ENCODE measurements at regions not wholly inside any gene's neighbourhood (a gene's known extent, or its start where the extent isn't known, plus 50 kb on each side); places are given as distances from the start of the nearest gene placed in this dataset.

DNA sequence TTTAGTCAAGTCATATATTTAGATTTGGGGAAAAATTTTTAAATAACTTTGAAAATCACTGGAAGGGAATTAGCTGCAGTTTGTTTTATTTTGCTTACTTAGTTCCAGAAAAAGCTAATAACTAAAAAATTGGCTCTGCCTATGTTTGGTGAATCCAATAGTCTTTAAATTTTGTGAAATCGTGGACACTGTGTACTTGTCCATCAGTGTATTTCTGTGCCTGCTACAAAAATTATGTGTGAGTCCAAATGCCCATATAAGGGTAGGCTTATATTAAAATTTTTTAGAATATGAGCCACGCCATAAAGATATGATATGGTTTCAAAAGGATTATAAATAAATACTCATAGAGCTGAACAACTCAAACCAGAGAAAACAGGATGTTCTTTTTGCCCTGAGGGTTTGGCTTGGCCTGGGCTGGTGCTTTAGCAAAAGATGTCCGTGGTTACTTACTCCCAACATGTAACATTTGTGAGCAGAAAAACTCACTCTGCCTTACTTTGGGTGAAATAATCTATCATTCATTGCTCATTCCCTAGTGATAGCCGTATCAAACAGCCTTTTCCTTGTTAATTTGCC is 133.2 kb upstream of the PRLR start:
- DNase-seq (ENCODE audit: low read depth) = no peak

DNA sequence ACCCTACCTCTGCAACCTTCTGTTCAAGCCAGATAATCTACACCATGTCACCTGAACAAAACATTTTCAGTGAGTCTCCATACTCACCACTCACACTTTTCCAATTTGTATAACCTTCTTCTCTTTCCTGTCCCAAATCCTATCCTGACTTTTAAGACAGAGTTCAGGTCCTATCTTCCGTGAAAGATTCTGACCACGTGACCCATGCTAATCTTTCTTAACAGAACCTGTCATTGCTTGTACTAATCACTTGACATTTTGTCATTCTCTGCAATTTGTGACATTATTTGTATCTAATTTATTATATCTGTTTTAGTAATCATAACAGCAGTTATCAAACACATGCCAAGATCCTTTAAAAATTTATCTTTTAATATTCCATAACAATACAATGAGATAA is 132.5 kb upstream of the PRLR start:
- no peak for DNase-seq (ENCODE audit: low read depth)

DNA sequence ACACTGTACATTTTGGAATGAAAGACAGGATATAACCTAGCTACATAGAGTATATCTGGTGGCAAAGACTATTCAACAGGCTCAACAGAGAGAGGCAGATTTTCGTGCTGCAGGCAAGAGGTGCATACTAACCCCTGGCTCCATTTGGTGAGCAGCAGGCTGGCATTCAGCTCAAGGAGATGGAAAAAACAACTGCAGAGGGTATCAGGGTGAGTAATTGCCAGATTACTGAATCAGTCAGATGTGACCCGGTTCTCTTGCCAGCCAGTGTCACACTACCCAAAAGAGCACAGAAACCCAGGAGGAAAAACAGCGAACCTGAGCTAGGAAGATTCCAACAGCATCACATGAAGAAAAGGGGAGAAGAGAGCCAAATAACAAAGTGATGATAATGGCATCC is 130.4 kb upstream of the PRLR start:
- DNase-seq (ENCODE audit: low read depth) = no peak

DNA sequence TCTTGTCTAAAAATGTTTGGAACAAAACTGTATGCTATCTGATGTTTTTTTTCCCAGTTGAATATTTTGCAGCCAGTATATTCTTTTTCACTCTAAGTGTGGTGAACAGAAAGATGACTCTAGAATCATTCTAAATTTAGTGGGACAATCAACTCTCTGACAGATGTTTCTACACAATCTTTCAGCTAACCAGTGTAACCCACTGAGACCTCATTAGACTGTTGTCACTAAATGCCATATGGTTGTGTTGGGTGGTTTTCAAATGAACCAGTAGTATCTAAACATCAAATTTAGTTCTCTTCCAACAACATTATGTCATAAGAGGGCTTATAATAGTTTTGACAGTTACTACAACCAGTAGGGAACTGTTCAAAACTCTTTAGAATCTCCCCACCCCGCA is 129.6 kb upstream of the PRLR start:
- DNase-seq (ENCODE audit: low read depth) = no peak

DNA sequence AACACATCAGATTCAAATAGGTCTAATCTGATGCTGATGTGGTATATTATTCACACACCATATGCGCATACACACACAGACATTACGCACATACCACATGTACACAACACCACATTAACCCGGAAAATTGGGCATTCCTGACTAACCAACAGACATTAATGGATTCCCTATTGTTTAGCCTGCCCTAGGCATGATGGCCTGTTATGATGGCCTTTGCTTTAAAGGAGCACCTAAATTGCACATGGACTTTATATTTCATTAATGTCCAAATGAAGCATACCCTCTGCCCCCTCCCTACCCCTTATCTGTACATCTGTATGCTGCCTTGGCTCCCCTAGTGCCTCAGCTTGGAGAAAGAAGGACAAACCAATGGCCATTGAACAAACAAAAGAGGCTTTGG is 127.7 kb upstream of the PRLR start:
- DNase-seq (ENCODE audit: low read depth) = no peak

DNA sequence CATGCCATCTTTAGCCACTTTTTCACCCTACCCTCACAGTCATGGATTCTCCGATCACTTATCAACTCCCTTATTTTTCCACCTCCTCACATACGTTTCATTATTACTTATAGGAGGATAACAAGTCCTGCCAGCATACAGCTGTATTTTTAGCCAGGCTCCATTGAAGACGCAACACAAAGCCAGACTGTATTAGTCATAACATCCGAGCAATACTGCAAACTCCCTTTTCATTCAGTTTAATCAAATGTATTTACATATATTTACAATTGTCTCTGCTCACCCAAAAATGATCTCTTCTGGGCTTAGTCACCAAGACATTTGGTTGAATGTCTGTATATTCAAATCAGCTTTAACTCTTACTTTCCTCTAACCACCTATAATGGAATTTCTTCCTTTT is 126.4 kb upstream of the PRLR start:
- DNase-seq (ENCODE audit: low read depth) = no peak

DNA sequence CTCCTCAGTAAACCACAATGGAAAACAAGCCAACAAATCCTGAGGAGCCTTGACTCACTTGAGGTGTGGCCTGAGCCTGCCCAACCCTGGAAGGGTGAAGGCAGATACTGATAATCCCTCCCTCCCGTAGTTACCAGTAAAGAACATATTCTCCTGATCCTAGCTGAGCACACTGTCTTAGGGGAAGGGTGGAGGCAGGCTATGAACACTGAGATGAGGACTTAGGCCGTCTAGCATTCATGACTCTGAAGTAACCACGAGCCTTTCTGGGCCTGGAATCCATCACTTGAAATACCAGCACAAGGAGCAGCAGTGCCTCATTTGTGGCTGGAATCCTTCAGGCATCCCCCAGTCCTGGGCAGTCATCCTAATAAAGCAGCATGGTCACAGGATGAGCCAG is 124.5 kb upstream of the PRLR start:
- DNase-seq (ENCODE audit: low read depth) = no peak

DNA sequence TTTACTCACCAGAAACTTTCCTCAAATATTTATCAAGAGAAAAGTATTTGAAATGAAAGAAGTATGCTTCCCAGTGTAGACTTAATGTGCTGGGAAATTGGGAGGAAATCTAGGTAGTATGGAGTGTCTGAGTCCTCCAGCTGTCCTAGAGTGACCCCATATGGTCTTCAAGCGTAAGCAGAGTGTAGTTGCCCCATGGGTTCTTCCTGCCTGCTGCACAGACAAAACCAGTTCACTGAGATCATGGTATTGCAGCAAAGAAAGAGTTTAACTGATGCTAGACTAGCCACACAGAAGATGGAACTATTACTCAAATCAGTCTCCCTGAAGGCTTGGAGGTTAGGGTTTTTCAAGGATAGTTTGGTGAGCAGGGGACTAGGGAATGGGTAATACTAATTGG is 114.9 kb upstream of the PRLR start:
- DNase-seq (ENCODE audit: low read depth) = no peak

DNA sequence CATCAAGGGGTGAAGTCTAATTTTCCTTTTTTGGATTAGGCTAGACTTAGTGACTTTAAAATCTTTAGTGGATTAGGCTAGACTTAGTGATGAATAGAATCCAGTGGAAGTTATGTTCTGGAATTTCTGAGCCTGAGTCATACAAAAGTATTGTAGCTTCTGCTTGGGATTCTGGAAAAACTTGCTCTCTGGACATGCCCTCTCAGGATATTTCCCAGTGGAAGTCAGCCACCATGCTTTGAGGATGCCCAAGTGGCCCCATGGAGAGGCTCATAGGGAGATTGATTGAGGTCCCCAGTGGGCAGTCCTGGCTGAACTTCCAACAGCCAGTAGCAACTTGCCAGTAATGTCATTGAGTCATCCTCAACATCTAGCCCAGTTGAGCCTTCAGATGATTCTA is 112.4 kb upstream of the PRLR start:
- no peak for DNase-seq (ENCODE audit: low read depth)

DNA sequence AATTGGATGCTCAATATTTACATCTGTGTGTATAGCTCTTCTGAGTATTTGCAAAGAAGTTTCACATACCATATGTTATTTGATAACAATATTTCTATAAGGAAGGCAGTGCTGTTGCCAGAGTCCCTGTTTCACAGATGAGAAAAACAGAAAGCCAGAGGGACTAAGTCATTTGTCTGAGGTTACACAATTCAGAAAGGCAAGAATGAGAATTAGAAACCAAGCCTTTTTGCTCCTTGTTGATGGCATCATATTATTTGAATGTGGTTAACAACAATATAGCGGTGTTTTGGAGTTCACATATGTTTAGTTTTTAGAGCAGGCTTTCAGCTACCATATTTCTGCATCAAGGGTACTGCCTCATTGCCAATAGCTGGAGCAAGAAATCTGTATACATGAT is 110.9 kb upstream of the PRLR start:
- DNase-seq (ENCODE audit: low read depth) = no peak

DNA sequence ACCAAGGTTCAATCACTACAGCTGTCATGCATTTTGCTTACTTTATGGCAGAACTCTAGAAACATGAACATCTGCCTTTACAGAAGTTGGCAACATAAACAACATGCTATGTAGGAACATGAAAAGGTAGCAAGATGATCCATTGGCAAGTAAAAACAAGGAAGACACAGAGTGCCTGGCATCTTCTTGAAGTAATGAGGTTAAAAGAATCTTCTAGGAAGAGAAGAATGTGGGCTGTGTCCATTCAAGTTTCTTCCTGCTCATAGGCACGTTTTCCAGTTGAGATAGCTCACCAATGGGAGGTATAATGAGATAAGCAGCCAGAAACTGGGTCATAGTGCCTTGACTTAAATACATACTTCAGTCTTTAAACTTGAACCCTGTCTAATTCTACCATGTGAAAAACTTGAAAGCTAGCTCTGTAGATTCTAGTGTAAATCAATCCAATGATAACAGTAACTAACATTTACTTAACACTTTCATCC is 109.4 kb upstream of the PRLR start:
- DNase-seq (ENCODE audit: low read depth) = no peak

DNA sequence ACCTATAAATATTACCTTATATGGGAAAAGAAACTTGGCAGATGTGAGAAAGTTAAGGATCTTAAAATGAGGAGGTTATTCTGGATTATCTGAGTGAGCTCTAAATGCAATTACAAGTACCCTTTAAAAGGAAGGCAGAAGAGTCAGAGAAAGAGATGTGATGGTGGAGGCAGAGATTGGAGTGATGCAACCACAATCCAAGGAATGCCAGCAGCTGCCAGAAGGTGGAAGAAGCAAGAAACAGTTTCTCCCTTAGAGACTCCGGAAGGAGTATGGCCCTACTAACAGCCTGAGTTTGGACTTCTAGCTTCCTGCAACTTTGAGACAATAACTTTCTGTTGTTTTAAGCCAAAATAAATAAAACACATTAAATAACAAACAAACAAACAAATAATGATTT is 108.7 kb upstream of the PRLR start:
- no peak for DNase-seq (ENCODE audit: low read depth)

DNA sequence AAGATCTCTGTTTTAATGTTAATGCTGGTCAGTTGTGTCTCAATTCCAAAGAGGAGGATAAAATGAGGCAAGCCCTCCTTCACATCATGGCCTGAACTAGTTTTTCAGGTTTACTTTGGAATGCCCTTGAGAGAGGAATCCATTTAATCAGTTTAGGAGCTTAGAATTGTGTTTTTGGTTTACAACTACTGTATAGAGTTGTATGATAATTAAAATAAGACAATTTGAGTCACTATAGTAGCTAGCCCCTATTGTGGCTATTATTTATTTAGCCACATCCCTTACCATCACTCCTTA is 107.8 kb upstream of the PRLR start:
- DNase-seq (ENCODE audit: low read depth) = no peak

DNA sequence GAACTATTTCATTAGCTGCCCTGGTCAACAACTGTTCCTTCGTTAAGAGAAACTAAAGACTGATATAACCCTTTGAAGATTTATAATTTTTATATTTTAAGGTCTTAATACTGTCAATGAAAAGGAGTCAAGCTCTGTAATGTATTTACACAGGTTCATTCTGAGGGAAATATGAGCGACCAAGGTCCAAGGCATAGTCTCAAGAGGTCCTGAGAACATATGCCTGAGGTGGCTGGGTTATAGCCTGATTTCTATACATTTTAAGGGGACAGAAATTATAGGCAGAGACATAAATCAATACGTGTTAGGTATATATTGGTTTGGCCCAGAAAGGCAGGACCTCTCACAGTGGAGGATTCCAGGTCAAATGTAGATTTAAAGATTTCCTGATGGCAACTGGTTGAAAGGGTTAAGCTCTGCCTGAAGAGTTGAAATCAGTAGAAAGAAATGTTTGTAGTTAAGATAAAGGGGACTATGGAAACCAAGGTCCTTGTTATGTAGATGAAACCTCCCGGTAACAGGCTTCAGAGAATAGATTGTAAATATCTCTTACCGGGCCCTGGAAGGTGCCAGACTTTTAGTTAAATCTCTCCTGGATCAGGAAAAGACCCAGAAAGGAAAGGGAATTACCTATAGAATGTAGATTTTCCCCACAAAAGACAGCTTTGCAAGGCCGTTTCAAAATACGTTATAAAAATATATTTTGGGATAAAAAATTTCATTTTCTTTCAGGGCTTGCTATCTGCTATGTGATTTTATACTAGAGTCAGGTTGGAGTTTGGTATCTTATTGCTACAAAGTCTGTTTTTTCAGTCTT is 107.3 kb upstream of the PRLR start:
- DNase-seq (ENCODE audit: low read depth) = no peak

DNA sequence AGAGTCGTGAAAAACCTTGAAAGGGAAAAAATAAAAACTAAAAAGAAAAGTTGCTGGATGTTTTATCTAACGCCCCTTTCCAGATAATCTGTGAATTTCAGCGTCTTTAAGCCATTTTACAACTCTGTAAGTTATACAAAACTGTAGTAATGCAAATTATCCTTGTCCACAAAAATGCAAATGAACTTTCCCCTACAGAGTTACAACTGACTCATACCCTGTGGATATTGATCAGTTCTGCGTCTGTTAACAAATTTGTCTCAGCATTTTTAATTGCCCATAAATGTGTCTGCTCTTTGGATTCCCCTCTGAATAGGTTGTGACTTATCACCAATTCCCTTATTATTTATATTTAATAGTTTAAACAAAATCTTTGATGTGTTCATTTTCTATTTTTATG is 105.9 kb upstream of the PRLR start:
- no peak for DNase-seq (ENCODE audit: low read depth)

DNA sequence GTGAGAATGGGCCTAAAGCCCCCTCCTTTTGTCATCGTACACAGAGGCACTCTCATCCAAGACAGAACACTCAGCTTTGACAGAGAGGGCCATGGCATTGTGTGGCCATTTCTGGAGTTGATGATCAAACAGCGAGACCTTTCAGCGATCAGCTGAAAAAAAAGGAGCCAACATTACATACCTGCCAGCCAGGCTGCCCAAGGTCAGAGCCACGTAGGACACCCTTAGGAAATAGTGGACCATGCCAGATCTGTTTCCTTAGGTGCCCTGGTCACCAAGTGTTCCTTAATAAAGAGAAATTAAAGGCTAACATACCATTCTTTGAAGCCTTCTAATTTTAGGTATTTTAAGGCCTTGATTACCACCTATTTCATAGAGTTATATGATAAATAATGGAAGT is 105.5 kb upstream of the PRLR start:
- DNase-seq (ENCODE audit: low read depth) = no peak

DNA sequence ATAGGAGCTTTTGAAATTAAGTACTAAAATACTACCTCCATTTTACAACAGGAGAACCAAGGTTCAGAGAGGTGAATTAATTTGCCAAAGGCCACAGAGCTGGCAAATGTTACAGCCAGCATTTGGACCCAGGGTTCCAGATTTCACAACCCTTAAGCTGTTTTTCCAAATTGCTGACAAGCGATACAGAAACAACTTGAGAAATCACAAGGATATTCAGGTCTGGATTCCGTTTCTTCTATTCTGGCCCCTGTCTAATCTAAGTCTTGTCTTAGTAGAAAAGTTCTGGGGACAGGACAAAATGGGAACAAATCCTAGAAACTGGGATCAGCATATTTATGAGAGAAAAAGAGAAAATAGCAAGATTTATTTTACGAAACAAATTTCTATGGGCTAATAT is 103.1 kb upstream of the PRLR start:
- no peak for DNase-seq (ENCODE audit: low read depth)

DNA sequence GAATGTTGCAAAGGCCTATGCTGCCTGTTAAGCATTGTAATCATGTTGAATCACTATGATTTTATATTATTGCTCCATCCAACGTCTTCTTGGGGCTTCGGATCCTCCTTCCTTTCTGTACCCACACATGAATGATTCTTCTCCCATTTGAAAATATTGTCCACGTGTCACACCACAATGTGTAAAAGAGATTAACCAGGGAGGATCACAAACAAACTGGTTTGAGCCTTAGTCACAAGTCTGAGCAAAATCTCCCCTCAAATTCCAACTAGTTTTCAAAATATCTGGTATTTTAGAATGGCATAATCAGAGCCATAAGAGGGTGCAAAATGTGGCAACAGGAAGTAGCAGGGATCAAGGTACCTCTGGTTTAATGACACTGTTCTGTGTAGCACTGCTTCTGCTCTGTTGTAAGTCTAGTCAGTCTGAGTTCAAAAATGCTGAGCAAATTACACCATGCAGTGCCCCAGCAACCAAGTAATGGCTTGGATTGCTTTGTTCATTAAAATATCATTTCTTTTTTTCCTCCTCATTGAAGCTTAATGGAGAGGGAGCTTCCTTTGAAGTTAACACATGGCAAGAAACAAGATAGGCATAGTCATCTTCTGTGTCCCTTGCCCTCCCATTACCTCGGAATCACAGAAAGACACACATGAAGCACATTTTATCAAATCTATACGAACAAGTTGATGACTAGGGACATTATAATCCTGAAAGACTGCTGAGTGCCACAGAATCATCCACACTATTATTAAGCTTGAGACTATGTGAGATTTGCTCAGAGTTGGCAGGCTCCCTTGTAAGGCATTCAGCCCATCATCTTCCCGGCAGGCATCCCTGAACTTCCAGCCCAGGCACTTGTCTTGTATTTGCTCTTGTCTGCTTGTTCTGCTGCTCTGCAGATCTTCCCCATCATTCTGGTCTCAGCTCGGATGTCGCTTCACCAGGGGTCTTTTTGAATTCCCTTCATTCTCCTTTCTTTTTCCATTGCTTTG is 102.0 kb upstream of the PRLR start:
- no peak for DNase-seq (ENCODE audit: low read depth)

DNA sequence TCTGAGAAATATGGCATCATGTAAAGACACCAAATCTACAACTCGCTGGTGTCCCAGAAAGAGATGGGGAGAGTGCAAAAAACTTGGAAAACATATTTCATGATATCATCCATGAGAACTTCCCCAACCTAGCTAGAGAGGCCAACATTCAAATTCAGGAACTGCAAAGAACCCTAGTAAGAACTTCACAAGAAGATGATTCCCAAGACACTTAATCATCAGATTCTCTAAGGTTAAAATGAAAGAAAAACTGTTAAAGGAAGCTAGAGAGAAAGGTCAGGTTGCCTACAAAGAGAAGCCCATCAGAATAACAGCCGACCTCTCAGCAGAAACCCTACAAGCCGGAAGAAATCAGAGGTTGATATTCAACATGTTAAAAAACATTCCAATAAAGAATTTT is 95.5 kb upstream of the PRLR start:
- DNase-seq (ENCODE audit: low read depth) = no peak

DNA sequence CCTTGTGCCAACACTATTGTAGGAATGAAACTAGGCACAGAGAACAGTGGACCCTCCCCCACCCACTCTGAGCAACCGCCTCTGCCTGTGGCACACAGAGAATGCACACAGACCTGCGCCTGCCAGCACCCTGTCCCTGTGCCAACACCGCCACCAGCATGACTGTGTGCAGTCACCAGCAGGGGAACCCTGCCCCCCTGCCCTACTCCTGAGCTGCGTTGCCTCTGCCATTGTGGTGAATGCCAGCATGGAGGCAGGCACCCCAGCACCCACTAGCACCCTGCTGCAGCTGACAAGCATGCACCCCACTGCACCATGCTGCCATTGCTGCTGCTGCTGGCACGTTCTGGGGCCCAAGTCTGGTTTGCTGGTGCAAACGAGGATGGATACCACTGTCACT is 94.4 kb upstream of the PRLR start:
- DNase-seq (ENCODE audit: low read depth) = no peak

DNA sequence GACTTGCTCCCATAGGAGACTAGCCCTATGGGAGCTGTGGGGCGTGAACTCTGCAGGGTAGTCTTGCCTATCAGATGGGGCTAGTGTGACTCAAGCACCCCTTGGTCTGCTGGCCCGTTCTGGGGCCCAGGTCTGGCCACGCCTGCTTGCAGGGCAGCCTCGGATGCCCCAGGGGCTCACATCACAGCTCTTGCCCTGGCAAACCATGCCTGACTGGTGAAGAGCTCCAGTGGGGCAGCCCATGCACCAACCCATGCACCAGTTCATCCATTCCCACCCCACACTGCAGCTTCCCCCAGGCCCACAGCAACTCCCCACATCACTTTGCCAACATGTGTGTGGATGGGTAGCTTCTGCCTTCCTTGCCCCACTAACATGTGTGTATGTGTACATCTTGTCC is 93.9 kb upstream of the PRLR start:
- no peak for DNase-seq (ENCODE audit: low read depth)

DNA sequence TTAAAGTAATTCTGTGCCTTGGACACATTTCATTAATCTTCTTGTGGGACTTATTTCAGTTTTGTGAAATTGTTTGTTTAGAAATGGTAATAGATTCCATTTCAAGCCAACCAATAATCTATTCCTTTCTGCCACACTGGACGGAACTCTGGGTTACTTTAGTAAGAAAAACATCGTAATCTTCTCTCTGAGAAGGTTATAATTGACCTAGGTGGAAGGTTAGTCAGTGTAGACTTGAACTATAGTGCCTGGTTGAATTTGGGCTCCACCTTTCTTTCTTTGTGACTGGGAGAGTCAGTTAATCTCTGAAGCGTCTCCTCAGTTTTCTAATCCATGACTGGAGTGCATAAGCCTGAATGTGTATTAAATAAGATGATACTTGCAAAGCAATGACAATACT is 89.7 kb upstream of the PRLR start:
- DNase-seq (ENCODE audit: low read depth) = no peak
